ENCODE measurements at regions not wholly inside any gene's neighbourhood (a gene's known extent, or its start where the extent isn't known, plus 50 kb on each side); places are given as distances from the start of the nearest gene placed in this dataset.

DNA sequence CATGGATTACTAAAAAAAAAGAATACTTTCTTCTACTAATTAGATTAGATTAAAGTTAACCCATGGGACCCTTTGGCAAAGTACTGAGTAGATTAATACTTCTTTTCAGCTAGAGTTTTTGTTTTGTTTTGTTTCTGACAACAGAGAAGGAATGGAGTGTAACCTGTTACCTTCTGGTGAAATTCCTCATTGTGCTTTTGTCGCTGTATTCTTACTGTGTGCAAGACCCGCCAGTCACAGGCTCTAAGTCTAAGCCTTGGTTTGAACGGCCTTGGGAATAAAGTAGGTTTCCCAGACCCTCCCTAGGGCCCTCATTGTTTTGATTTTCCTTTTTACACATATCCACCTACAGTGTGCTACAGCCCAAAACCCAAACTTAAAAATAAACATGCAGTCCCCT, 171.1 kb upstream of the IL12A start:
- WGBS, result 98% methylated on average over 3 of the region's 3 CpGs
- Histone ChIP-seq H3K27me3 (ENCODE audit: control insufficient read depth in 2 of 2, insufficient read depth in 1 of 2, low read length in 1 of 2) (no peaks in the 10 kb centered on the region), H3K36me3 (ENCODE audit: control insufficient read depth in 2 of 2, insufficient read depth in 2 of 2, low read length in 1 of 2) (no peaks in the 10 kb centered on the region), H3K4me3 (ENCODE audit: low read length in 2 of 2) (no peak overlapping the region), H3K27ac (ENCODE audit: low read depth in 1 of 2, low read length in 1 of 2) (no peak overlapping the region), H3K9me3 (ENCODE audit: control insufficient read depth in 2 of 2, insufficient read depth in 1 of 2, low read length in 1 of 2) (no peaks in the 10 kb centered on the region), H3K4me1 (ENCODE audit: control insufficient read depth in 2 of 2, insufficient read depth in 2 of 2, low read length in 2 of 2) (peaks cover 3 to 9% of the 10 kb centered on the region in 2 donors)
- no peak for DNase-seq (ENCODE audit: low read depth in 6 of 9, low spot score in 9 of 9)

DNA sequence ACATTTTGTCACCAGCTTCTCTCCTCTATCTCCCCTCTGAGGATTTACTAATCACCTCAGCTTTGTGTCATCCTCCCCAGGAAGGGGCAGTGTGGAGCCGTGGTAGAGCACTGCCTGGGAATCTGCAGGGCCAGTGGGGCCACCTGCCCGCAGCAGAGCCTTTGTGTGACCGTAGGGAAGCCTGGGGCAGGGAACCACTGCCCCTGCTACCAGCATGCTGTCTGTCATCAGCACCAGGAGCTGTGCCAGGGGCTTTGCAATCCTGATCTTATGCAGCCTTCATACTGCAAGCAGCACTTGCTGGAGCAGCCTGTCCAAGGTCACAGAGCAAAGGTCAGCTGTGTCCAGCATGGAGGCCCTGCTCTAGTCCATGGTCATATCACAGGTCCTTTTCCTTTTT, 170.2 kb upstream of the IL12A start:
- no peak for DNase-seq (ENCODE audit: low read depth in 6 of 9, low spot score in 9 of 9)
- H3K9me3 ChIP-seq (ENCODE audit: control insufficient read depth in 2 of 2, insufficient read depth in 1 of 2, low read length in 1 of 2), result no peaks in the 10 kb centered on the region
- H3K4me3 ChIP-seq (ENCODE audit: low read length in 2 of 2), result no peak overlapping the region
- WGBS, result 88% methylated on average over 3 of the region's 3 CpGs
- no peaks in the 10 kb centered on the region for H3K36me3 ChIP-seq (ENCODE audit: control insufficient read depth in 2 of 2, insufficient read depth in 2 of 2, low read length in 1 of 2)
- no peak overlapping the region for H3K27ac ChIP-seq (ENCODE audit: low read depth in 1 of 2, low read length in 1 of 2)
- H3K27me3 ChIP-seq (ENCODE audit: control insufficient read depth in 2 of 2, insufficient read depth in 1 of 2, low read length in 1 of 2), result no peaks in the 10 kb centered on the region
- H3K4me1 ChIP-seq (ENCODE audit: control insufficient read depth in 2 of 2, insufficient read depth in 2 of 2, low read length in 2 of 2), result peaks cover 3 to 9% of the 10 kb centered on the region in 2 donors

DNA sequence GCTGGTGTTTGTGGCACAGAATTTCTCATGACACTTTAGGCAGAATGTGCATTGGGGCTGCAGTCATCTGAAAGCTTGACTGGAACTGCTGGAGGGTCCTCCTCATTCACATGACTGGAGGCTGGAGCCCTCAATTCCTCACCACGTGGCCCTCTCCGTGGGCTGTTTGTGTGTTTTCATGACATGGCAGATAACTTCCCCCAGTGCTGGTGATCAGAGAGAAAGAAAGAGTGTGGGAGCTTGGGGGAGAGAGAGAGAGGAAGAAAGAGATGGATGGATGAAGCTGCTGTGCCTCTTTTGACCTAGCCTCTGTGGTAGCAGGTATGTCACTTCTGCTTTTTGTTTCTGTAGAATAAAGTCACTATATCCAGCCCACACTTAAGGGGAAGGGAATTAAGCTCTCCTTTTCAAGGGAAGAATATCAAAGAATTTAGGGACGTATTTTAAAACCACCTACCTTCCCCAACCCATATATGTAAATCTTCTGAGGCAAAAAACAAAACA, 169.6 kb upstream of the IL12A start:
- Histone ChIP-seq H3K27me3 (ENCODE audit: control insufficient read depth in 2 of 2, insufficient read depth in 1 of 2, low read length in 1 of 2) (no peaks in the 10 kb centered on the region), H3K9me3 (ENCODE audit: control insufficient read depth in 2 of 2, insufficient read depth in 1 of 2, low read length in 1 of 2) (no peaks in the 10 kb centered on the region), H3K4me3 (ENCODE audit: low read length in 2 of 2) (no peak overlapping the region), H3K27ac (ENCODE audit: low read depth in 1 of 2, low read length in 1 of 2) (no peak overlapping the region), H3K36me3 (ENCODE audit: control insufficient read depth in 2 of 2, insufficient read depth in 2 of 2, low read length in 1 of 2) (no peaks in the 10 kb centered on the region), H3K4me1 (ENCODE audit: control insufficient read depth in 2 of 2, insufficient read depth in 2 of 2, low read length in 2 of 2) (peaks cover 3 to 6% of the 10 kb centered on the region in 2 donors)
- WGBS, result 29% methylated on average over 3 of the region's 3 CpGs
- DNase-seq (ENCODE audit: low read depth in 6 of 9, low spot score in 9 of 9), result no peak

DNA sequence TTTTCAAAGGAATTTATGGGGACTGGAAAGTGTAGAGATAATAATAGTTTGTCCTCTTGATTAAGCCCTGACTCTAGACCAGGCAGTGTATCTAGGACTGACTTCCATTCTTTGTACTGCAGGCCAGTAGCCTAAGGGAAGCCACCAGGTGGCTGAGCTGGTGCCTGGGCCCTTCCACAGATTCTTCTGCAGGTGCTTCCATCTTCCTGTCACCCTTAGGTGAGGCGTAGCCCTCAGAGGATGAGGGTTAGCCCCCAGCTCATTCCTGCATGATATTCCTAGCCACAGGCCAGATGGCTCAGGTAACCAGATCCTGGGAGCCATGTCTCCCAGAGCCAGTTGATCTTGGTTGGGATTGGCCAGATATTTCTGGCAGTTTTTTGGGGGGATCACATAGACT, 169.0 kb upstream of the IL12A start:
- no peak overlapping the region for H3K27ac ChIP-seq (ENCODE audit: low read depth in 1 of 2, low read length in 1 of 2)
- WGBS, result 82% methylated on average over 1 of the region's 1 CpG
- no peaks in the 10 kb centered on the region for H3K27me3 ChIP-seq (ENCODE audit: control insufficient read depth in 2 of 2, insufficient read depth in 1 of 2, low read length in 1 of 2)
- H3K36me3 ChIP-seq (ENCODE audit: control insufficient read depth in 2 of 2, insufficient read depth in 2 of 2, low read length in 1 of 2), result no peaks in the 10 kb centered on the region
- no peaks in the 10 kb centered on the region for H3K9me3 ChIP-seq (ENCODE audit: control insufficient read depth in 2 of 2, insufficient read depth in 1 of 2, low read length in 1 of 2)
- no peaks in the 10 kb centered on the region for H3K4me1 ChIP-seq (ENCODE audit: control insufficient read depth in 2 of 2, insufficient read depth in 2 of 2, low read length in 2 of 2)
- no peak for DNase-seq (ENCODE audit: low read depth in 6 of 9, low spot score in 9 of 9)
- H3K4me3 ChIP-seq (ENCODE audit: low read length in 2 of 2), result no peak overlapping the region

DNA sequence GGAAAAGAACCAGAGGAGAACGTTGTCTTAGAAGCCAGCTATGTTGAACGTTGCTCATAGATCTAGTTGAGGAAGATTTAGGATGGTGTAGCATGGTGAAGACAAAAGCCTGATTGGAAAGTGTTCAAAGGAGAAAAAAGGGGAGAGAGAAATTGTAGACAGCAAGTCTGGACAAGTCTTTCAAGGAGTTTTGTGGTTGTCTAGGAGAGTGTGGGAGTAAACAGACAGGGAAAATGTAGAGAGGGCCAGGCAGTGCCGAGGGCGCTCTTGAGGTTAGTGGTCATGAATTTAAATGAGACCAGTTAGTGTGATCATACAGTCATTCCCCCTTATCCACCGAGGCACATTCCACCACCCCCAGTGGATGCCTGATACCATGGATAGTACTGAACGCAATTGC, 167.5 kb upstream of the IL12A start:
- no peak overlapping the region for H3K4me3 ChIP-seq (ENCODE audit: low read length in 2 of 2)
- 96% methylated on average over 6 of the region's 6 CpGs for WGBS

DNA sequence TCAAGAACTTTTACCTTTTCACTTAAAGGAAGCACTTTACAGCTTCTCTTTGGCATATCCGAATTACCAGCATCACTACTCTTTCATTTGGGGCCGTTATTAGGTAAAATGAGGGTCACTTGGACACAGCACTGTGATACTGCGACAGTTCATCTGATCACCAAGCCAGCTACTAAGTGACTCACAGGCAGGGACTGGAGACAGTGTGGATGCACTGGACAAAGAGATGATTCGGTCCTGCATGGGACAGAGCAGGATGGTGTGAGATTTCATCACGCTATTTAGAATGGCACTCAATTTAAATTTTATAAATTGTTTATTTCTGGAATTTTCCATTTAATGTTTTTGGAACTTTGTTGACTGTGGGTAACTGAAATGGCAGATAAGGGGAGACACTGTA, 166.9 kb upstream of the IL12A start:
- no peak overlapping the region for H3K27ac ChIP-seq (ENCODE audit: low read depth in 1 of 2, low read length in 1 of 2)
- H3K36me3 ChIP-seq (ENCODE audit: control insufficient read depth in 2 of 2, insufficient read depth in 2 of 2, low read length in 1 of 2), result no peaks in the 10 kb centered on the region
- no peaks in the 10 kb centered on the region for H3K9me3 ChIP-seq (ENCODE audit: control insufficient read depth in 2 of 2, insufficient read depth in 1 of 2, low read length in 1 of 2)
- WGBS, result 98% methylated on average over 5 of the region's 5 CpGs
- H3K4me3 ChIP-seq (ENCODE audit: low read length in 2 of 2), result no peak overlapping the region
- no peak for DNase-seq (ENCODE audit: low read depth in 6 of 9, low spot score in 9 of 9)
- H3K4me1 ChIP-seq (ENCODE audit: control insufficient read depth in 2 of 2, insufficient read depth in 2 of 2, low read length in 2 of 2), result no peaks in the 10 kb centered on the region
- H3K27me3 ChIP-seq (ENCODE audit: control insufficient read depth in 2 of 2, insufficient read depth in 1 of 2, low read length in 1 of 2), result no peaks in the 10 kb centered on the region

More for the DNA sequence above, 167.5 kb upstream of the IL12A start:
- H3K4me1 ChIP-seq (ENCODE audit: control insufficient read depth in 2 of 2, insufficient read depth in 2 of 2, low read length in 2 of 2), result no peaks in the 10 kb centered on the region
- no peaks in the 10 kb centered on the region for H3K27me3 ChIP-seq (ENCODE audit: control insufficient read depth in 2 of 2, insufficient read depth in 1 of 2, low read length in 1 of 2)
- H3K9me3 ChIP-seq (ENCODE audit: control insufficient read depth in 2 of 2, insufficient read depth in 1 of 2, low read length in 1 of 2), result no peaks in the 10 kb centered on the region
- no peaks in the 10 kb centered on the region for H3K36me3 ChIP-seq (ENCODE audit: control insufficient read depth in 2 of 2, insufficient read depth in 2 of 2, low read length in 1 of 2)
- no peak overlapping the region for H3K27ac ChIP-seq (ENCODE audit: low read depth in 1 of 2, low read length in 1 of 2)
- no peak for DNase-seq (ENCODE audit: low read depth in 6 of 9, low spot score in 9 of 9)

DNA sequence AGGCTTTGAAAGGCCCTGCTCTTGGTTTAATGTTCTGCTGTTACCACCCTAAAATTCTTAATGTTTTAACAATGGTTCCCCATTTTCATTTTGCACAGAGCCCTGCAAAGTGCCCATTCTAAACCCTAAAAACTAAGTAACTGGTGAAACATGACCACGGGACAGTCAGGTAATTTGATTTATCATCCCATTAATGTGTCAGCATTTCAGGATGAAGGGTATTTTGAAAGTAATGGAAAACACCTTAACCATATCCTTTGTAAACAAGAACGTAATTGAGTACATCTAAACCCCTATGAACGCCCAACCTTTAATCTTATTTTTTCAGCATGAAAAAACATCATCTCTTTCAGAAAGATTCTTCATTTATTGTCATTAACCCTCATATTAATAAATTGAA, 164.9 kb upstream of the IL12A start:
- Histone ChIP-seq H3K4me1 (ENCODE audit: control insufficient read depth in 2 of 2, insufficient read depth in 2 of 2, low read length in 2 of 2) (no peaks in the 10 kb centered on the region), H3K27me3 (ENCODE audit: control insufficient read depth in 2 of 2, insufficient read depth in 1 of 2, low read length in 1 of 2) (no peaks in the 10 kb centered on the region), H3K4me3 (ENCODE audit: low read length in 2 of 2) (no peak overlapping the region), H3K27ac (ENCODE audit: low read depth in 1 of 2, low read length in 1 of 2) (no peak overlapping the region), H3K36me3 (ENCODE audit: control insufficient read depth in 2 of 2, insufficient read depth in 2 of 2, low read length in 1 of 2) (no peaks in the 10 kb centered on the region), H3K9me3 (ENCODE audit: control insufficient read depth in 2 of 2, insufficient read depth in 1 of 2, low read length in 1 of 2) (no peaks in the 10 kb centered on the region)
- WGBS, result 92% methylated on average over 3 of the region's 3 CpGs
- no peak for DNase-seq (ENCODE audit: low read depth in 6 of 9, low spot score in 9 of 9)

DNA sequence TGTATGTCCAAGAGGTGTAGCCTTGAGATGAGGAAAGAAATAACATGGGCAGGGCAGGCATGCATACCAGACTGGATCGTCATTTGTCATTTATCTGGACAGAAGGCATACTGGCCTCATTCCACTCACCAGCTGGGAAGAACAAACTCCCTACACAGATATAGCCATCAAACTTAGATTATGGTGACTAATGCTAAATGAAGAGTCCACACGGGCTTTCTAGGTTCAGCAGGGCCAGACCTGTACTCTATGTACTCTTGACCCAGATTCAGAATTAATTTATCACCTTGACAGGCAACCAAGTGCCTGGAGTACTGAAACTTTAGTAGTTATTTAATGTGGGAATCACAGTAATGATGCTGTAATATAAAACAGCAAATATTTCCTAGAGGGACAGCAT, 164.3 kb upstream of the IL12A start:
- Histone ChIP-seq H3K36me3 (ENCODE audit: control insufficient read depth in 2 of 2, insufficient read depth in 2 of 2, low read length in 1 of 2) (no peaks in the 10 kb centered on the region), H3K4me3 (ENCODE audit: low read length in 2 of 2) (no peak overlapping the region), H3K9me3 (ENCODE audit: control insufficient read depth in 2 of 2, insufficient read depth in 1 of 2, low read length in 1 of 2) (no peaks in the 10 kb centered on the region), H3K27me3 (ENCODE audit: control insufficient read depth in 2 of 2, insufficient read depth in 1 of 2, low read length in 1 of 2) (no peaks in the 10 kb centered on the region), H3K27ac (ENCODE audit: low read depth in 1 of 2, low read length in 1 of 2) (no peak overlapping the region), H3K4me1 (ENCODE audit: control insufficient read depth in 2 of 2, insufficient read depth in 2 of 2, low read length in 2 of 2) (no peaks in the 10 kb centered on the region)
- no peak for DNase-seq (ENCODE audit: low read depth in 6 of 9, low spot score in 9 of 9)
- WGBS, result 92% methylated on average over 2 of the region's 2 CpGs

DNA sequence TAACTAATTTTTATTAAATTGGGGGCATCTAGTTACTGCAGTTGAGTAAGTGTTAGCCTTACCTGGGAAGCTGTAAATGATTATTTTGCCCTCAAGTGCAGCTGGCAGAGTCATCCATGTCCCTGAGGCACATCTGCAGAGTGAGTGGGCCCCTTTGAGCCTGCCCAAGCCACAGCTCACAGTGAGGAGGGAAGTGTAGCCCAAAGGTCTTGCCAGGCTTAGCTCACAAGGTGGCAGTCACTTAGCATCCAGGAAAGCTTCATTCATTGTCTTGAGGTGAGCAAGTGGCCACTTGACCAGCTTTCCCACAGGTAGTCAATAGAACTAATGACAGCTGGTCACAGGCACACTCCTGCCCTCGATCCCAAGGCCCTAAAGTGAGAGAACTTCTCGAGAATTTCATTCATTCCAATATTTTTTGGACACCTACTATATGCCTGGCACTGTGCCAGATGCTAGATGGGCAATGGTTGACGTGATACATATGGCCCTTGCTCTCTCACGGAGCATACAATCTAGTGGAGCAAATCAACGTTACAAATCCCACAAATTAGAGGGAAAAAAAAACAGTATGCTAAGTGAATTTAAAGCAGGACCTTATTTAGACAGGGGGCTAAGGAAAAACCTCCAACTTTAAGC, 163.3 kb upstream of the IL12A start:
- DNase-seq (ENCODE audit: low read depth in 6 of 9, low spot score in 9 of 9), result no peak
- no peak overlapping the region for H3K4me3 ChIP-seq (ENCODE audit: low read length in 2 of 2)
- H3K36me3 ChIP-seq (ENCODE audit: control insufficient read depth in 2 of 2, insufficient read depth in 2 of 2, low read length in 1 of 2), result no peaks in the 10 kb centered on the region
- H3K27me3 ChIP-seq (ENCODE audit: control insufficient read depth in 2 of 2, insufficient read depth in 1 of 2, low read length in 1 of 2), result no peaks in the 10 kb centered on the region
- WGBS, result 91% methylated on average over 5 of the region's 5 CpGs
- no peaks in the 10 kb centered on the region for H3K9me3 ChIP-seq (ENCODE audit: control insufficient read depth in 2 of 2, insufficient read depth in 1 of 2, low read length in 1 of 2)
- H3K27ac ChIP-seq (ENCODE audit: low read depth in 1 of 2, low read length in 1 of 2), result no peak overlapping the region
- H3K4me1 ChIP-seq (ENCODE audit: control insufficient read depth in 2 of 2, insufficient read depth in 2 of 2, low read length in 2 of 2), result no peaks in the 10 kb centered on the region

Measured in thymus (tissue), 11 donors.